PC-3 (cell line): ENCODE measurements at regions not wholly inside any gene's neighbourhood (a gene's known extent, or its start where the extent isn't known, plus 50 kb on each side); places are given as distances from the start of the nearest gene placed in this dataset.

Experiments
- CTCF ChIP-seq: fragments of 300-600 bp; sonication (generic); conservative IDR thresholded peaks from 2 replicates; pipeline ENCODE4 v1.5.1; 2017; ENCODE audit warnings: antibody characterized with exemption, low read depth, mild to moderate bottlenecking, low read length
- EZH2 ChIP-seq: fragments of 300-600 bp; sonication (generic); IDR thresholded peaks from one replicate; pipeline ENCODE4 v1.6.1; 2017; ENCODE audit warnings: antibody characterized with exemption, mild to moderate bottlenecking, low read length; ENCODE audit not compliant: unreplicated experiment
- EZH2phosphoT487 ChIP-seq: fragments of 300-600 bp; sonication (generic); IDR thresholded peaks from 2 replicates; pipeline ENCODE4 v1.6.1; 2018; ENCODE audit warnings: mild to moderate bottlenecking, antibody characterized with exemption, low read length, borderline replicate concordance

- TF ChIP-seq CTCF (no peak), EZH2phosphoT487 (no peak), EZH2 (no peak)
Observed at GRCh38 chr9:118058227-118058626, 354.0 kb downstream of the TLR4 start.
